ENCODE measurements at regions not wholly inside any gene's neighbourhood (a gene's known extent, or its start where the extent isn't known, plus 50 kb on each side); places are given as distances from the start of the nearest gene placed in this dataset.
"Not testable (repeated sequence)": the region's sequence is repeated elsewhere in the genome, so short reads cannot be mapped to it uniquely, and the experiment has no call there.

- Histone ChIP-seq H3K27ac (no peak overlapping the region), H3K4me1 (ENCODE audit: control insufficient read depth in 1 of 2, low read depth in 2 of 2) (no peaks in the 10 kb centered on the region), H3K4me3 (no peak overlapping the region), H3K36me3 (no peaks in the 10 kb centered on the region), H3K27me3 (replicated peaks; ENCODE audit: insufficient read depth) (no peaks in the 10 kb centered on the region), H3K9me3 (no peaks in the 10 kb centered on the region)
- ATAC-seq (ENCODE audit: insufficient number of reproducible peaks, low FRiP score, low read depth) (no peak), DNase-seq (ENCODE audit: low spot score) (no peak)
- no peak for TF ChIP-seq CTCF (IDR thresholded peaks at IDR 0.05)
Observed at GRCh38 chr2:215863687-215864086, 149.7 kb downstream of the MREG start.

DNA sequence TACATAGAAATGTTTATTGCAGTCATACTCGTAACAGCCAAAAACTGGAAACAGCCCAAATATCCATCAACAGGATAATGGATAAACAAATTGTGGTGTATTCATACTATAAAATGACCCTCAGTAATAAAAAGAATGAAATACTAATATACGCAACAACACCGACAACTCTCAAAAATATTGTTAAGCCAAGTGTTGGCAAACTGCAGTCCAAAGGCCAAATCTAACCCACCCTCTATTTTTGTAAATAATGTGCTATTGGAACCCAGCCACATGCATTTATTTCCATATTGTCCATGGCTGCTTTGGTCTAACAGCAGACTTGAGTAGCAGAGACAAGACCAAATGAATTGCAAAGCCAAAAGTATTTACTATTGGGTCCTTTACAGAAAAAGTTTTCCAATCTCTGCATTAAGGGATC lies 151.0 kb downstream of the MREG start:
- Histone ChIP-seq H3K4me3 (no peak overlapping the region), H3K27ac (no peak overlapping the region), H3K9me3 (no peaks in the 10 kb centered on the region), H3K36me3 (no peaks in the 10 kb centered on the region), H3K4me1 (ENCODE audit: control insufficient read depth in 1 of 2, low read depth in 2 of 2) (no peaks in the 10 kb centered on the region), H3K27me3 (replicated peaks; ENCODE audit: insufficient read depth) (no peaks in the 10 kb centered on the region)
- ATAC-seq (ENCODE audit: insufficient number of reproducible peaks, low FRiP score, low read depth) (no peak), DNase-seq (ENCODE audit: low spot score) (no peak)
- TF ChIP-seq CTCF (IDR thresholded peaks at IDR 0.05): no peak

DNA sequence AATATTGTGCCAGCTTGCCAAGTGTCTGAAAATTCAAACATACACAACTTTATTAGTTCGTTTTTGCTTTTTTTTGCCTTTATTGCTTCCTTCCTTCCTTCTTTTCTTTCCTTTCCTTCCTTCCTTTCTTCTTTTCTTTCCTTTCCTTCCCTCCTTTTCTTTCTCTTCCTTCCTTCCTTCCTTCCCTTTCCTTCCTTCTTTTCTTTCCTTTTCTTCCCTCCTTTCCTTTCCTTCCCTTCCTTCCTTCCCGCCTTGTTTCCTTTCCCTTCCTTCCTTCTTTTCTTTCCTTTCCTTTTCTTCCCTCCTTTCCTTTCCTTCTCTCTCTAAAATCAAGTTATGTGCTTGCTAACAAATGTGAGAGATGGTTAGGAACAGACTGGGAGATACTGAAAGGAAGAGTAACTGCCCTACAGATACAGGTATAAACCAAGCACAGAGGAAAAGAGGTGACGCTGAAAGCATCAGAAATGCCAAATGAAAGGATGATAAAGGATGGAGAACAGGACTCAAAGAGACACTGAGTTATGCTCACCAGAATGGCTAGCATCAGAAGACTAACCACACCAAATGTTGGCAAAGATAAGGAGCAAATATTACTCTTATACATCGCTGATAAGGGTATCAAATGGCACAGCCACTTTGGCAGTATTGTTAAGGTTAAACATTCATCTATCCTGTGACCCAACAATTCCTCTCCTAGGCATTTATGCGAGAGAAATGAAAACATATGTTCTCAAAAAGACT lies 151.6 kb downstream of the MREG start:
- H3K4me3 ChIP-seq: no peak overlapping the region
- H3K4me1 ChIP-seq (ENCODE audit: control insufficient read depth in 1 of 2, low read depth in 2 of 2): no peaks in the 10 kb centered on the region
- no peak overlapping the region for H3K27ac ChIP-seq
- no peaks in the 10 kb centered on the region for H3K9me3 ChIP-seq
- H3K27me3 ChIP-seq (replicated peaks; ENCODE audit: insufficient read depth): no peaks in the 10 kb centered on the region
- DNase-seq (ENCODE audit: low spot score) (no peak), ATAC-seq (ENCODE audit: insufficient number of reproducible peaks, low FRiP score, low read depth) (no peak)
- H3K36me3 ChIP-seq: no peaks in the 10 kb centered on the region
- TF ChIP-seq CTCF (IDR thresholded peaks at IDR 0.05): no peak

DNA sequence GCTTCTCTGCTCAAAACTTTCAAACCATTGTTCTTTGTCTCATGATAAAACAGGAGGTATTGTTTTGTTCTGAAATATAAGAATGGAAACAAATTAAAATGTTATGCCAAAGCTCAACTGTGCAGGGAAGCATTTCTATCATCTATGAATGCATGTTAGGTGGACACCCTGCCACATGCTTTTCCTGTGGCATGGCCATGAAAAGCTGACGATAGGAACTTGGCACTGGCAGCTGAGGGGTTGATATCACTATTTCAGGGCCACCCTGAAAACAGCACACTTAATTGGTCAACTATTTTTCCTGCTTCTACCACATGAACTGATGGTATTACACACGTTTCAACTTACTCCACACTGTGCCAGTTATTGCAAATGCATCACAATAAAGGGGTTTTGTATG lies 157.3 kb downstream of the MREG start:
- H3K36me3 ChIP-seq: no peaks in the 10 kb centered on the region
- H3K4me3 ChIP-seq: no peak overlapping the region
- no peaks in the 10 kb centered on the region for H3K9me3 ChIP-seq
- DNase-seq (ENCODE audit: low spot score) (no peak), ATAC-seq (ENCODE audit: insufficient number of reproducible peaks, low FRiP score, low read depth) (no peak)
- no peaks in the 10 kb centered on the region for H3K27me3 ChIP-seq (replicated peaks; ENCODE audit: insufficient read depth)
- no peak overlapping the region for H3K27ac ChIP-seq
- no peak for TF ChIP-seq CTCF (IDR thresholded peaks at IDR 0.05)
- H3K4me1 ChIP-seq (ENCODE audit: control insufficient read depth in 1 of 2, low read depth in 2 of 2): peaks cover 5 to 13% of the 10 kb centered on the region in 2 donors

DNA sequence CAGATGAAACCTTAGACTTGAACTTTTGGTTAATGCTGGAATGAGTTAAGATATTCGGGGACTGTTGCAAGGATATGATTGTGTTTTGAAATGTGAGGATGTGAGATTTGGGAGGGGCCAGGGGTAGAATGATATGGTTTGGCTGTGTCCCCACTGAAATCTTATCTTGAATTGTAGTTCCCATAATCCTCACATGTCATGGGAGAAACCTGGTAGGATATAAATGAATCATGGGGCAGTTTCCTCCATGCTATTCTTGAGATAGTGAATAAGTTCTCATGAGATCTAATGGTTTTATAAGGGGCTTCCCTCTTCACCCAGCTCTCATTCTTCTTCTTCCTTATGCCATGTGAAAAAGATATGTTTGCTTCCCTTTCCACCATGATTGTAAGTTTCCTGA lies 158.0 kb downstream of the MREG start:
- DNase-seq (ENCODE audit: low spot score); ATAC-seq (ENCODE audit: insufficient number of reproducible peaks, low FRiP score, low read depth); H3K9me3 ChIP-seq; H3K36me3 ChIP-seq; H3K27ac ChIP-seq; H3K27me3 ChIP-seq (replicated peaks; ENCODE audit: insufficient read depth); H3K4me3 ChIP-seq: not testable (repeated sequence)
- H3K4me1 ChIP-seq (ENCODE audit: control insufficient read depth in 1 of 2, low read depth in 2 of 2): peaks cover 9 to 21% of the 10 kb centered on the region in 2 donors

DNA sequence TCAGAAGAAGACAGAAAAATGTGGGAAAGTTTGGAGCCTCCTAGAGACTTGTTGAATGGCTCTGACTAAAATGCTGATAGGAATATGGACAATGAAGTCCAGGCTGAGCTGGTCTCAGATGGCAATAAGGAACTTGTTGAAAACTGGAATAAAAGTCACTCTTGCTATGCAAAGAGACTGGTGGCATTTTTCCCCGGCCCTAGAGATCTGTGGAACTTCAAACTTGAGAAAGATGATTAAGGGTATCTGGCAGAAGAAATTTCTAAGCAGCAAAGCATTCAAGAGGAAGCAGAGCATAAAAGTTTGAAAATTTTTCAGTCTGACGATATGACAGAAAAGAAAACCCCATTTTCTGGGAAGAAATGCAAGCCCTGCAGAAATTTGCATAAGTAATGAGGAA lies 159.3 kb downstream of the MREG start:
- Histone ChIP-seq H3K36me3 (no peaks in the 10 kb centered on the region), H3K27ac (no peak overlapping the region), H3K4me1 (ENCODE audit: control insufficient read depth in 1 of 2, low read depth in 2 of 2) (peaks cover 13 to 27% of the 10 kb centered on the region in 2 donors), H3K4me3 (no peak overlapping the region), H3K27me3 (replicated peaks; ENCODE audit: insufficient read depth) (no peaks in the 10 kb centered on the region), H3K9me3 (no peaks in the 10 kb centered on the region)
- ATAC-seq (ENCODE audit: insufficient number of reproducible peaks, low FRiP score, low read depth) (no peak), DNase-seq (ENCODE audit: low spot score) (no peak)
- TF ChIP-seq CTCF (IDR thresholded peaks at IDR 0.05): no peak

Data from thoracic aorta (tissue), 2 donors.